HG03571 (cell line): ENCODE measurements at regions not wholly inside any gene's neighbourhood (a gene's known extent, or its start where the extent isn't known, plus 50 kb on each side); places are given as distances from the start of the nearest gene placed in this dataset.

Experiments used
- ATAC-seq: cut with Tn5 transposase; IDR thresholded peaks from one replicate; pipeline ENCODE4 v1.9.1; 2021; ENCODE audit not compliant: unreplicated experiment

DNA sequence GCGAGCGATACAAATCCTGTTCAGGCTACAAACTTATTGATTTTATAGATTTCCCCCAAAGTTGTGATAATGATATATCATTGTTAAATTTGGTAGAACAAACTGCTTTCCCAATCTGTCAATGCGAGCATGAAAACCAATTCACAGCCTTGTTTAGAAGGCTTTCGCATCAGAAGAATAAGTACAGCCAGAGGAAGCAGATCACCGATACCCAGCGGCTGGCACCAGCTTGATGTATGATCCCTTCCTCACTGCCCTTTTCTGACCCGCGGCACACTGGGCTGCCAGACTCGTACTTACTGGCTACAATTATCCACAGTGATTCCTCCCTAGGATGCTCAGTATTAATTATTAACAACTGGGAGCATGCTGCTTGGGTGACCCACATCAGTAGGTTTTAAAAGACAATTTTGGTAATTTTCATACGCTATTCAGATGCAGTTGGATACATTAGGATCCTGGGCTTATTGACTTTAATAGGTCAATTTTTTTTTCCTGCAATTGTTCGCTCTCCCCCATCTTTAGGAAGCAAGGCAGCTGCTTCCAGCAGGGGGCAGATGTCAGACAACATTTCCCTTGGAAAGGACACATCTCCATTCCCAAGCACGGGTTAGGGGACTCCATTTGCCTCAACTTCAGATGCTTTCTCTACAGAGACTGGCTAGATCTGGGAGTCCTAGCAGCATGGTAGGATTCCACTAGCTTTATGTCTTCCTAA is 582.7 kb upstream of the PSMD7 start:
- no peak for ATAC-seq

DNA sequence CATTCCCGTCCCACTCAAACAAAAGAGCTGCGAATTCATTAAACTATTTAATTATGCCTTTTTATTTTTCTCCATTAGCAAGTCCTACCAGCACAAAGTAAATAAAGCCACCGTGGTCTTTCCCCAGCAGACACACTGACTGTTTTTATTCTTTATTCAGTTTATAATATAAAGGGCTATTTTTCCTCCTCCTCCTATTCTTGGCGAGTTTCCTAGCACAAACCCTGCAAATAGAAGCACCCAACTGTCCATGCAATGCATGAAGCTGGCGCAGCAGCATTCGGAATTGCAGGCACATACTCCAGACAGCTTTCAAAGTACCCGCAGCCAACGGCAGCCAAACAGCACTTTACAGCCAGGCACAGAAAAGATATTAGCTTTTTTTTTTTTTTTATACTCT is 583.4 kb upstream of the PSMD7 start:
- ATAC-seq, result no peak

DNA sequence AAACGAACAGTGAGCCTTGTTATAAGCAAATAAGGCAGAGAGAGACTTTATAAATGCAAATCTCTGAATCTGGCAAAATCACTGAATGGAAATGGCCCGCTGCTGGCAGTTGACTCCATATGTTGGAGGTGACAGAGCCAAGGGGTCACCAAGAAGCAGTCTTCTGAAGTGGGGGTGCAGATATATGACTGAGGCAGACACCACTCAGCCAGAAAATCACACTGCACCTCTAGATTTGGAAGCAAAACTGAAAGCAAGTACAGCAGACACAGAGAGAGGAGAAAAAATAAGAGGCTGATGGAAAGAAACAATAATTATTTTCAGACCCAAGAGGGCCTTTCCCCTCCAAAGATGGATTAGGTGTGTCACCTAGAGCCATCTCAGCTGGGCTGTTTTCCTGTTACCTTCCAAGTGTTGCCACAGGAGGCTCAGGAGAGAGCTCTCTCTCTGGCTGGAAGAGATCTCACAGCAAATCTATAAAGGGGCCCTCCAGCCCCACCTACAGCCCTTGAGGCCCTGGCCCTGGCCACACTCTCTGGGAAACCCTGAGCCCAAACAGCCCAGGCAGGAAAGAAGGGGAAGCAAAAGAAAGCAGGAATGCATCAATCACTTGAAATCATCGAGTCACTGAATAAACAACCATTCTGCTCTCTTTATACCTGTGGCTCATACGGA is 585.1 kb upstream of the PSMD7 start:
- no peak for ATAC-seq

DNA sequence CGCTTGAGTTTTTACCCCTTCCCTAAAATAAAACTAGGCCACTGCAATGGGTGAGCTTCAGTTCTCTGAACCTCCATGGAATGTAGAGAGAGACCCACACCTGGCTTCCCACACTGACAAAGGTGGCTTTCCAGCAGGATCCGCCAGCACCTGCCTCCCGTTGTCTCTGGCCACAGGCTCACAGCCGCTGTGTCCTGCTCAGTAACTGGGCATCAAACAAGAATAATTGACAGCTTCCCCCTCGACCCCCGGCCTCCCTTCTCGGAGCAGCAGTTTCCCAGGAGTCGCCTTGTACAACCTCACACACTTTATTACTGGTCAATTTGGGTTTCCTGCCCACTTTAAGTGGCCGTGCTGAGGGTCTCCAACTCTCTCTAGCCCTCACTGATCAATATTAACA is 586.1 kb upstream of the PSMD7 start:
- ATAC-seq, result no peak

DNA sequence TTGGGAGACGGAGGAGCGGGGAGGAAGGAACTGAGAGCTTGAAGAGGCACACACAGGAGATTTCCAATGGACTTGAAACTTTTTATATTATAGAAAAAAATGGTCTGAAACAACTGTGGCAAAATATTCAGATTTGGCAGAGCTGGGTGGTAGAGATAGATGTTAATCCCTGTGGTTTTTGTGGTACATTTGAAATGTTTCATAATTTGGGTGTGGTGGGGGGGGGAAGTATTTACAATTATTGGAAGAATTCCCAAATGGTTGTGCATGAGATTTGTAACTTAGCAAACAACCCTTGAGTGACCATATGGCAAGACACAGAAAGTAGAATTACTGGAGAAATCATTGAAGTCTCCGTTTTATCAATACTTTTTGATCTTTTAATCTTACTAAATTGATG is 588.8 kb upstream of the PSMD7 start:
- no peak for ATAC-seq

DNA sequence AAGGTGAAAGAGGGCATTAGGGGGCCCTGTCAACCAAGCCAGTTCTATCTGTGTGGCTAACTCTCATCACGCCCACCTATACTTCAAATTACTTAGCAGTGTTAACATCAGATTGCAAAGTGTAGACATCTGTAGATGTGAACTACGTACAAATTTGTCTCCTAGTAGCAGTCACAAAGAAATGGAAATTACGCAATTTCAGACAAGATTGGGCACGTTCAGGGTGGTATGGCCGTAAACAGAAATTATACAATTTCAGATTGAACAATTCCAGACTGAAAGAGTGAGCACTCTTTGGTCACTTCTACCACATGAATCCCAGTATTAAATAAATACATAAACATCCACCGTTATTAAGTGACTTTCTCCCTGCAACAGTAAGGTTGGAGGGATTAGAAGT is 592.7 kb upstream of the PSMD7 start:
- ATAC-seq, result no peak

DNA sequence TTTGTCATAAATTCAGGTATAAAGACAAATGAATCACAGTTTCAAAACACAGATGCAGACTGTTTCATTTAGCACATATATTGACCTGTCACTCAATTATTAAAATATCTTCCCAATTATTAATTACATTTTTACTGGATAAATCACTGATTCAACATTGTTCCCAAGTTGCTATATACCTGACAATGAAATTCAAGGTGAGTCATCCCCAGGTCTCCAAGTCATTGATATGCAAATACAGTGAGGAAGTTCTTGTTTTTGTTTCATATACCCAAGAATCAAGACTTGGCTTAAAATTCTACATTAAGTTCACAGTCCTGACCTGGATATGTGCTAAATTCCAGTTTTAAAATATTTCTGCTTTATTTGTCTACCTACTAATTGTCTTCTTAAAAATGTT is 599.3 kb upstream of the PSMD7 start:
- no peak for ATAC-seq

DNA sequence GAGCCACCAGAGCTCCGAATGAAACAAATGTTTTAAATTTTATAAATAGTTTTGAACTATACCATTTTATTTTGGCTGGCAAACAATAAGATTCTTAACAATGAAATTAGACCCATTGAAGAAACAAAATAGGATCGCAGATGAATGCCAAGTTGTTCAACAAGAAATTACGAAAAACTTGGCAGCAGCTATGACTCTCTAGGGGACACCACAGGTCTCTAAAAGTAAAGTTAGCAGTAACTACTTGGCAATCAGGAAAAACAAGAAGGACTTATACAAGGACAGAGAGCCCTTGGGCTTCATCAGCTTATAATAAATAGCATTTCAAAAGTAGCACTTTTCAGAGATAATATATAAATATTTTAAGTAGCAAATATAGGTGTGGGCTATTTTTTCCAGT is 603.8 kb upstream of the PSMD7 start:
- no peak for ATAC-seq

DNA sequence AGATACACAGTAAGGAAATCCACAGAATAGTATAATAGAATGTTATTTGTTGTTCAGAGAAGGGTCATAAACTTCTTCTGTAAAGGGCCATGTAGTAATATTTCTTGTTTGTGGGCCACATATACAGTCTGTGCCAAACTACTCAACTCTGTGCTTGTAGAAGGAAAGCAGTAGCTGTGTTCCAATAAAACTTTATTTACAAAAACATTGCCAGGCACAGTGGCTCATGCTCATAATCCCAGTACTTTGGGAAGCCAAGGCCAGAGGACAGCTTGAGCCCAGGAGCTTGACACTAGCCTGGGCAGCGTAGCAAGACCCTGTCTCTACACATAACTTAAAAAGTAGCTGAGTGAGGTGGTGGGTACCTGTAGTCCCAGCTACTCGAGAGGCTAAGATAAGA is 612.8 kb upstream of the PSMD7 start:
- no peak for ATAC-seq

DNA sequence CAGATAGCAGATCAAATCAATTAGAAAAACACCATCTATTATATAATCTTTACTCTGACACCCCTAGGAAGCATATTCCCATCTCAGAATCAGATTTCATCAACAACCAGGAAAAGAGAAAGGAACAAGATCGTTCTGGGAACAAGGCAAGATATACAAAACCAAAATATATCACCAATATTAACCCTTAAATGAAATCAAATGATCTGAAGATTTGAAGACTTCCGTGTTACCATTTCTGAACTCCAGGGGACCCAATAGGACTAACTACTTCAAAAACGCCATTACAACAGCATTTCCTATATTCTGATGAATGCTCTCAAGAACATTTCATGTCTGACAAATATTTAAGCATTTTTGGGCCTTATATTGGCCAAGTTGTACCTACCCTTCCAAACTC is 624.2 kb upstream of the ZFHX3 start:
- ATAC-seq, result no peak

DNA sequence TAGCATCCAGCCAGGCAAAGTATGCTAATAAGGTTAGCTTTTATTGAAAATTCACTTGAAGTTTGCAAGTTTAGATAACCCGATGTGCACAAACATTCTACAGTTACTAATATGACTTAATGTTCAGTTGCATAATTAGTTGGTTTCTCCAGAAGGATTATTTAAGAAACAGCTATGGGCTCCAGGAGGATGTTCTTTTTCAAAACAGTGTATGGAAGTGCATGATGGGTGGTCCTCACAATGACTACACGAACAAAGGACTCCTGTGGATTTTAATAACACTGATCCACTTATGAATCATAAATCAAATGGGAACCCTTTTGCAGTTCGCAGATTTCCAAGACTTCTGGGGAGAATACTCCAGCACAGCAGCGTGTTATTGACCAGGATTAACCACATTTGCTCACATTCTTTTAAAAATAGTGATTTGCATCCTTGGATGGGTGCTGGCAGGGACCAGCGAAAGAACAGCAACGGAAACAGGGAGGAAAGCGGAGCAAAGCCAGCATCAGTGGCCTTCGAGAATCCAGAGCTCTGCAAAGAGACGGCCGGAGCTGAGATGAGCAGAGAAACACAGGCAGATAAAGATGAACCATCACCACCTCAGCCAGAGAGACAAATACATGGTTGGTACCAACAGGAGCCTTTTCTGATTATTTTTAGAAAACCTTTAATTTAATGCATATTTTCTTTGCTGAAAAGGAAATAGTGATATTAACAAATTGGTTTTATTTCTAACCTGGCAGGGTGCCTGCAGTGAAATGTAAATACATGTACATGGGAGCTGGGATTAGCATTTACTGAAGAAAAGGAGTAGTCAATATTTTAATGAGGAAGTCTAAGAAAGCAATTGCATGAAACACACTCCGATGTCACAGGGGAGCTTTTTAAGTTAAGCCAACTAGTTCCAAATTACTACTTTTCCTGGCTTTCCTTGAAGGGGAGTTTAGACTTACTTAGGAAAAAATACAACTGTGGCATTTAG is 623.2 kb upstream of the ZFHX3 start:
- ATAC-seq, result no peak

DNA sequence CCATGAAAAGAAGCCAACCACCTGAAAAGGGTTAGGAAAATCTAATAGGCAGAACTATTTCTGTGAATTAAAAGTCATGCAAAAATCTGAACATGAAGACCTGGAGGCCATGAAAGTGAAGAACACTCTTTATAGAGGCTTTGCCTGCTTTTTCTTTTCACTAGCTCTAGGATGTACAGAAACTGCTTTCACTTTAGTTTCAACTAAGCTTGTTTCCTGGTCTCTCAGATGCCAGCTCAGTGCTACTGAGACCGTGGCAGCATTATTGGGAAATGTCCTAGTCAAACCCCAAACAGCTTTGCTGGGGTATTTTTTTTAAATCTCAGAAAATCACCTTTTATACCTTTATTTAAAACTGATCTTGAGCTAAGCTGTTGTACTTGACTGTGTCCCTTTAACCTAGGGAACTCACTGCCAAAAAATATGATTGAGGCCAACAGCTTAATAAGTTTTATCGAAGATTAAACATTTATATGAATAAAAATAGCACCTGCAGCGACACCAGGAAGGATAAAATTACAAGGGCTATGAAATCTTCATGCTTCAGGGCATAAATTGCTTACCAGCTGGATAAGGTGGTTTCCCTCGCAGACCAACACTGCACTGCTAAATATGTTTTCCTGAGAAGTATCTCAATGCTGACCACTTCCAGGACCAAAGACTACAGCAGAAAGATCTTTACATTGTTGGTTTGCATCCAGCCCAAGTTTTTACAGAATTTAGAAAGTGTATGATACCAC is 621.8 kb upstream of the ZFHX3 start:
- ATAC-seq, result no peak

DNA sequence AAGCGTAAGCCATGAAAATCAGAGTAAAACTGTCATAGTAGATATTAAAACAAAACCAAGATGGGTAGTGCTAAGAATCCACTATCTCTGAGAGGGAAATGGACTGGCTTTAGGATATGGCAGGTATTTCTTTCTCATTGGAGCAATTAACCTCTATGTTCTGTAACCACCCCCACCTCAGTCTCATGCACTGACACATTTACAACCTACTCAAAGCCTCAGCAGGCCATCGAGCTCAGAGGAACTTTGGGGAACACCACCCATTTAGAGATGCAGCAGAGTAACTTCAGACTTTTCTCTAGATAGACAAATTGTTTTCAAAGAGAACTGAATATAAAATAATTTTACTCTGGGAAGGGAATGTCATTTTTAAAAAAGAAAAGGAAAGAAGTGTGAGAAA is 615.8 kb upstream of the ZFHX3 start:
- ATAC-seq, result no peak

DNA sequence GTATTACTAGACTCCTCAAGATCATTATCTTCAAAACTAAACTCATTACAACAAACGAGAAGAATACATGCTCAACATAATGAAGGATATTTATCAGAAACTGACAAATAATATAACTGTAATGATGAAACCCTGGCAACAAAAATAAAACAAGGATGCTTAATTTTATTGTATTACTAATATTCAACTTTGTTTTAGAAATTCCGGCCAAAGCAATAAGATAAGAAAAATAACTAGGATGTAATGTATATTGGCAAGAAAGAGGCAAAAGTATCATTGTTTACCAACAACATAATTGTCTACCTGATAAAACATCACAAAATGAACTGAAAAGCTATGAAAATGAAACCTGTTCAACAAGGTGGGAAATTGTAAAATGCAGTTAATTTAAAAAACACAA is 588.3 kb upstream of the ZFHX3 start:
- ATAC-seq, result no peak

DNA sequence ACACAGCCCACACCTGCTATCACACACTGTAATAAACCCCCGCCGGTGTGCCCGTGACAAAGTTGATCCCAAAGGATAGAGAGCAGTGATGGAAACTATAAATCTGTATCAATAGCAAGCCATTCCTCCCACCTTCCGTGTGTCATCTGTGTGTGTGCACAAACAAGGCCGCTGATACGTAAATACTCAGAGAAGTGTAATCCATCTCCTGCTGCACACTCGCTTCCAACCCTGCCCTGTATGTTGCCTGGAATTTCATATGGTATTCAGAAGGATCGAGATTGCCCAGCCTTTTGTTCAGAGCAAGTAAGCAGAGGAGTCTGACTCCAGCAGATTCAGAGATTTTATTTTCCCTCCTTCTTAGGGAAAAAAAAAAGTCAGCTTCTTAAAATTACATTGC is 581.1 kb upstream of the ZFHX3 start:
- ATAC-seq, result no peak

DNA sequence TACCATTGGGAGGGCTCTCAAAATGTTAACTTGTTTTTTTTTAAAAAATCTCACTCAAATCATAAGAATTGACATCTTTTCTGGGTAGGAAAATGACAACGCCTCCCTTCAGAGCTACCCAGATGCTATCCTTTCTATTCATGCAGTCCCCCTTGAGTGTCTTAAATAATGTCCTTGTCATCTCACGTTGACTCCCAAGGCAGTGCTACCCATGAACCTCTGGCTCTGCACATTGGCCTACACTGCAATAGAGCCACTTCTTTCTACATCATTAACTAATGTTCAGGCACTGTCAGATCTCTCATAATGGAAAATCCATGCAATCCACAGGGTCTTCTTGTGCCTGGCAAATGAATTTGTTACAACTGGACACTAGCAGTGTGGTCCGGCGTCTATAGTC is 569.8 kb upstream of the ZFHX3 start:
- ATAC-seq, result no peak

DNA sequence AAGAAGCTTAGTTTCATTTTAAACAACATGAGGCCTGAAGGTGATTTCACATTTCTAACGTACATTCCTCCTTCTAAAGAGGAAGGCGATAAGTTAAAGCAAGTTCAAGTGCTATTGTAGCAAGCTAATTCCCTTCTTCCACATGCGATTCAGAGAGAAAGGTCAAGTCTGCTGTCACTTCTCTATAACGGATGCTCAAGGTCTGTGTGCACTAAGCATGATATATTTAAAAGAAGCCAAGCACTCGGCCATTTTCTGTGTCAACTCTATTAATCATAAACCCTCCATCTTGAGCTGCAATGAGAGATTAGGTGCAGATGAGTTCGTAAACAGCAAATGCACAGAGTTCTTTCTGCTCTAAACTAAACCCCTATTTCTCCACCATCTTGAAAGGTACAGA is 568.8 kb upstream of the ZFHX3 start:
- ATAC-seq, result no peak

DNA sequence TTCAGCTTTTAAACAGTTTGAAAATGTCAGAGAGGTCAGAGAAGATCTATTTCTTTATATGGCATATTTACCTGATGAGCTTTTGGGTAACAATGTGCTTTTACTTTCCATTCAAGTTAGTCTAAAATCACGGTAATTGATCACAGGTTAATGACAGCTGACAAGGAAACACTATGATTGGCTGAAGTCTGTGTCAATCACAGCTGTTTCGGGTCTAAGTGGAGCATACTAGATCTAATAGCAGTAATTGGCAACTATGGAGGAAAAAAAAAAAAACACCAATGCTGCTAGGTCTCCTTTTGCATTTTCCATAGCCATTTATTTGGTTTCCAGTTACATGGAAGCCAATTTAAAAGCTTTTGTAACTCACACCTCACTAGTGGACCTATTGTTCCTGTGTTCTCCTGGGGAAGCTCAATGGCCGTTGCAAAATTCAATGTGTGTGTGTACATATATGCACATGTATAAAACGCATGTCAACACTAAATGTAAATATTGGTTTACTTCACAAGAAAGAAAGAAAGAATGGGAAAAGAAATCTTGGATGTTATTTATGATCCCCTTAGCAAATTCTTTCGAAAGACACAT is 568.3 kb upstream of the ZFHX3 start:
- ATAC-seq, result no peak

DNA sequence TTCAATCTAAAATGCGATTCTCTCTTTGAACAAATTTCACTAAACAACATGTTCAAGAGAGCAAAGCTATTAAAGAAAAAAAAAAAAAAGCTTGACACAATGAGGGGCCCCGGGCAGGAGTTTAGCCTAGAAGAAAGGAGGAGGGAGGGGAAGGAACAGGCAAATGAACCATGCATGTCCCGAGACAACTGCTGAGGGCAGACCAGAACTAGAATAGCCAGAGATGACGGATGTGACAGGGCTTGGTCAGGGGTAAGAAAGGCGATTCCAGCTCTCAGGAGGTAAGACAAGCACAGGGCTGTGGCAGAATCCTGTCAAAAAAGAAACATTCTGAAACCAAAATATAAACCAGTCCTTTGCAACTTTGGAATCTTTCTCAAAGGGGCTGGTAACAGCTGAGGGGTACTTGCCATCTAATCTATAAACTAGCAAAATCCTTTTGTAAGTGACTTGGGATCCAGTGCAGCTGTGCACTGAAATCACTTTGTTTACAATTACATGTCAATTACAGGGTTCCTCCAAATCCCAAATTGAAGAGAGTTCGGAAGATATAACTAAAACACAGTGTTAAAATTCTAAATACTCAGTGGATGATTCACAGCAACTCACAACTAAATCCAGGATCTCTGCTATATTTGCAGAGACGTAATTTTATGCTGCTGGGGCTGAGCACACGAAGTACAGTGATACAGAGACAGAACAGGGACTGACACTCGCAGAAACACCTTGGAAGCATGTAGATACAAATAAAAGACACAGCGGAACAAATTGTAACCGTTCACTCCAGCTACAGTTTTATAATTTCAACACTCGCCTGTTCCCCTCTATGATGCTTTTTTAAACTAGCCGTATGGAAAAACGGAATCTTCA is 567.4 kb upstream of the ZFHX3 start:
- no peak for ATAC-seq

DNA sequence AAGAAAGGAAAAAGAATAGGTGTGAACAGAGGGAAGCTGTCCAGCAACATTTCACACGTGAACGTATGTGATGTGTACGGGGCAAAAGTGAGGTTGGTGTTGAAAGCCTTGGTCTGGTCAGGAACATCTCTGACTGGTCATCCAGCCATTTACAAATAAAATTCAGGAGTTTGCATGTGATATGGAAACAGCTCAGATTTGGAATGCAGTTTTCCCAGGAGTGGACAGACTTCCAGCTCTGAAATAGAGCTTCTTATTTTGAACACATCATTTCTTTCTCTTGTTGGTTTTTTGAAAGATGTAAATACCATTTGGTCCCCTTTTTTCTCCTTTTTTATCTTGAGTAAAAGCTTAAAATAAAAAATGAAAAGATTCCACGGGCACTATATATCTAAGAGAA is 566.2 kb upstream of the ZFHX3 start:
- ATAC-seq, result no peak
